Inflammatory macrophage treated with lipopolysaccharide for 1 hour (primary cell): ENCODE measurements at regions not wholly inside any gene's neighbourhood (a gene's known extent, or its start where the extent isn't known, plus 50 kb on each side); places are given as distances from the start of the nearest gene placed in this dataset.

Experiments
- DNase-seq, 2 donors: peaks; one replicate each; pipeline ENCODE4 v3.0.0-alpha.2; 2020 to 2022

DNA sequence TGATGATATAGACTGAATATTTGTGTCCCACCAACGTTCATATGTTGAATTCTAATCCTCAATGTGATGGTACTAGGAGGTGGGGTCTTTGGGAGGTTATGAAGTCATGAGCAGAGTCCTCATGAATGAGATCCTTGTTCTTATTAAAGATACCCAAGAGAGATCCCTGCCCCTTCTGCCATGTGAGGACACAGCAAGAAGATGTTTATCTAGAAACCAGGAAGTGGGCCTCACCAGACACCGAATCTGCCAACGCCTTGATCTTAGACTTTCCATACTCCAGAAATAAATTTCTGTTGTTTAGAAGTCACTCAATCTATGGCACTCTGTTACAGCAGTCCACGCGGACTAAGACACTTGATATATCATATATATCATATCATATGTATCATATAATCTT is 67.7 kb upstream of the GCM1 start:
- no peak for DNase-seq

DNA sequence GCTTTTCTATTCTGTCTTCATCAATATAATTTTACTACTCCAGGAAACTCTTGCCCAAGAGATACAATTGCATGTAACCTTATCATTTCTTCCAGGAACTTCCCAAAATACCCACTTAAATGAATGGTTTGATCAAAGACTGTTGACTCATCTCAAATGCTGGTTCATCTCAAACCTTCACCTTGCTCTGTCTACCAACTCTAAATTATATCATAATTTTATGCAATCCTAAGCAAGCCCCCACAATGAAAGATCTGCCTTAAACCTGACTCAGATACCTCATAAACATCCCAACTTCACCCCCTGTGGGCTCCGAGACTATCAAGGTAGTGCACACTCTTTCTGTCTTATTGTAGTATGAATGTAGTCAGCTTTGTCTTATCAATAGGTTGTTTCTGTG is 65.5 kb upstream of the GCM1 start:
- no peak for DNase-seq

DNA sequence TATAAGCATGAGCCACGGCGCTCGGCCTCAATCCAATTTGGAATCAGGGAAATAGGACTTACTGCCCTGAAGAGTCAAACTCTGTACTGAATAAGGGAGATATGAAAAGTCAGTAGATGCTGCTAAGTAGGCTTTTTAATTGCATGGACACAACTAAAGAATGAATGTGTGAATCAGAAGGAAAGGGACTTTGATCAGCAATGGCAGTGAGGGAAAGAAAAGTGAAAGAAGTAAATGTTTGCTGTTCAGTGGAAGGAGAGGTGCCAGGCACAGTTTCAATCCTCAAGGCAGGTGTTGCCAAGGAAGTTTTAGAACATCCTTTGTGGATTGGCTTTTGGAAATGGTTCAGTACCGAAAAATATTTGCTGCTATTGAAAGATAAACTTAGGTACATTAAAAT is 62.2 kb upstream of the GCM1 start:
- DNase-seq, result no peak

DNA sequence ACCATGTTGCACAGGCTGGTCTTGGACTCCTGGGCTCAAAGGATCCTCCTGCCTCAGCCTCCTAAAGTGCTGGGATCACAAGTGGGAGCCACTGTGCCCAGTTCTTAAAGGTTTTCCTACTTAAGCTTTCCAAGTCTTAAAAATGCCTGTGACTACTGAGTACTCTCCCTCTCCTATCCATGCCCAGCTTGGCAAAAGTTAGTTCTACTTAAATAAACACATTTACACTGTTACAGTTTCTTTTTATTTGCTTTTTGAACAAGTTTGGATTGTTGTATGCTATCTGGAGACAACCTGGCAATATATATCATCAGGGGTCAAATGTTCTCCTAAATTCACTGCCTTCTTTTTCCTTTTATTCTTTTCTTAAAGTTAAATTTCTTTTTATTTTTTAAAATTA is 61.0 kb upstream of the GCM1 start:
- no peak for DNase-seq

DNA sequence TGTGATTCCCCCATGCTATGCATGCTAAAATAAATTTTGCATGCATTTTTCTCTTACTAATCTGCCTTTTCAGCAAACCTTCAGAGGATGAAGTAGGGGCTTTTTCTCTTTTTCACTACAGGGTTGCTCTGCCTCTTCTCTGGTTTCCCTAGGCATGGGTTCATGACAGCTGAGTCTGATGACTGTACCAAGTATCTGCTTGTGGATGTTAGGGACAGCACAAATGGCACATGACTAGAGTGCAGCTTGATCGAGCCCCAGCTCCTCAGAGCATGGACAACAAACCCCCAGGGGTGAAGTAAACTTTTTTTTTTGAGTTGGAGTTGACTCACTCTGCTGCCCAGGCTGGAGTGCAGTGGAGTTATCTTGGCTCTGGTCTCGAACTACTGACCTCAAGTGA is 57.1 kb upstream of the GCM1 start:
- DNase-seq, result no peak

DNA sequence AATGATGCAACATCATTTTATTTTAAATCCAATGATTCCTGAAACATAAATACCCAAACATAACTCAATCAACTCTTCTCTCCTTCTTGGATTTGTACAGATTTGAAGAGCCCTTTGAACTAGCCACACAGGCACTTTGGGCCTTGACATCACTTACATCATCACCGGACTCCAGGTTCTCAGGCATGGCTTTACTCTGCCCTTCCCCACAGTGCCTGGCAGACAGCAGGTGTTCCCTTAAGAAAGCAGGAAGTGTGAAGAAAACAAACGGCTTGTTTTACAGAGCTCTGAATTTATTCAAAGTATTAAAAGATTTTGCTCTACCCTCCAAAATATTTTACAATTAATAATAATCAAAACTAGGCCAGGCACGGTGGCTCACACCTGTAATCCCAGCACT is 54.8 kb upstream of the GCM1 start:
- no peak for DNase-seq

DNA sequence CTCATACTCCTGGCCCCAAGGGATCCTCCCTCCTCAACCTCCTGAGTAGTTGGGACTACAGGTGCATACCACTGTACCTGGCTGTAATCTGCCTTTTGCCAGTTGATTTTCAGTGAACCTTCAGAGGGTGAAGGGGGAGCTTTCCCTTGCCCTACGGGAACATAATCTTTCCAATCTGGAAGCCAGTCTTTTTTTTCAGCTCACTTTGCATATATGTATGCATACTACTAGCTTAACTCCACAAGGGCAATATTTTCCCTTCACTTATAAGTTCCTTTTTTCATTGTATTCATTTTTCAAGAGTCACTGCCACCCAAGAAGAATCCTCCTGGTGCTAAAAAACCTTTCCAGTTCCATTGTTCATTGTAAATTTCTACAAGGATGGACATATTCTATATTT is 53.4 kb upstream of the GCM1 start:
- DNase-seq, result no peak

DNA sequence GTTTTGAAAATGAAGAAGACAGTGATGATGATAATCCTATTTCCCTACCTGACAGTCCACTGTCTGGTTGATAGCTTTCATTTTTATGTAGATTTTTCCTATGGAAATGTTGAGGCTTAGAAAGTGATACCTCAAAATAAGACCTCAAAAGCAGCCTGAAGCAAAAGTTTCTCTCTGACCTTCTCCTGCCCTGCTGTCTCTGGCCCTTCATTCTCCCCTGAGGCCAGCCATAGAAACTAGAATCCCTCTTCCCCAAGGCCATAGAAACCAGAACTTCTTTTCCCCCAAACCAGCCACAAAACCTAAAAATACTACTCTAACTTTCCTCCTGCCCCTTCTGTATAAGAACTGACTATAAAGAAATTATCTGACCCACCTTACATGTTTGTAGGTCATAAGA is 52.6 kb upstream of the GCM1 start:
- DNase-seq, result no peak

DNA sequence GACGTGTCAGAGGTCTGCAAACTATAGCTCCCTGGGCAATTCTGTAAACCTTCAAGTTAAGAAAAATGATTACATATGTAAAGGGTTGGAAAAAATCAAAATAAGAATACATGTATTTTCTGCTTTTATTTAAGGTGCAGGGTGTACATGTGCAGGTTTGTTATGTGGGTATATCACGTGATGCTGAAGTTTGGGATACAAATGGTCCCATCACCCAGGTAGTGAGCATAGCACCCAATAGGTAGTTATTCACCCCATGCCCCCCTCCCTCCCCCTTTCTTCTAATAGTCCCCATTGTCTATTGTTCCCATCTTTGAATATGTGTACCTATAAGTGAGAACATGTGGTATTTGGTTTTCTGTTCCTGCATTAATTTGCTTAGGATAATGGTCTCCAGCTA is 51.1 kb upstream of the GCM1 start:
- no peak for DNase-seq

DNA sequence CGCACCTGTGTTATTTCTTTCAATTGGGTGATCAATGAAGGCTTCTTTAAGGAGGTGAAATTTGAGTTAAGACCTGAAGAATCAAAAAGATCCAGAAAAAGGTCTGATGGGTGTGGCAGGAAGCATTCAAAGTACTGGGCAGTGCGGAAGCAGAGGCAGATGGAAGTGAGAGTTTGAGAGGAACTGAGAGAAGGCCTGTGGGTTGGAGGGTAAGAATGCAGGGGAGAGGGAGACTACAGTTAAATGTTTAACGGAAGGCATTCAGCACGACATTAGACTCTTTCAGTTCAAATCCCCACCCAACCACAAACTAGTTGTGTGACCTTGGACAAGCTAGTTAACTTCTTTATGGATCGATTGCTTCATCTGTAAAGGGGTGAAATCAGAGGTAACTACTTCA is 50.5 kb upstream of the GCM1 start:
- DNase-seq, result peak; percentile 39
